RCC 7860 (cell line): ENCODE measurements at regions not wholly inside any gene's neighbourhood (a gene's known extent, or its start where the extent isn't known, plus 50 kb on each side); places are given as distances from the start of the nearest gene placed in this dataset.

Experiments used
- DNase-seq: peaks from one replicate; pipeline ENCODE4 v3.0.0-alpha.2; 2015; ENCODE audit warnings: low spot score
- FAIRE-seq: peaks from 2 replicates; lab custom pipeline; 2012; peaks lifted over from hg19 to GRCh38; lab: Jason Lieb, UNC

- FAIRE-seq, result no peak
- no peak for DNase-seq
Measured at GRCh38 chr12:13769966-13770365, 211.4 kb downstream of the GRIN2B start.

GRCh38 chr12:13769273-13769672, 212.1 kb downstream of the GRIN2B start:
- no peak for DNase-seq
- FAIRE-seq, result no peak

GRCh38 chr12:13764748-13765147, 216.7 kb downstream of the GRIN2B start:
- FAIRE-seq (no peak), DNase-seq (no peak)

- no peak for DNase-seq
- no peak for FAIRE-seq
Measured at GRCh38 chr12:13749389-13749788, 232.0 kb downstream of the GRIN2B start.

GRCh38 chr12:13745111-13745860, 236.1 kb downstream of the GRIN2B start:
- no peak for FAIRE-seq
- DNase-seq, result no peak

GRCh38 chr12:13744561-13744960, 236.8 kb downstream of the GRIN2B start:
- DNase-seq (no peak), FAIRE-seq (no peak)

GRCh38 chr12:13740149-13740545, 241.3 kb downstream of the GRIN2B start:
- DNase-seq (no peak), FAIRE-seq (no peak)

GRCh38 chr12:13735734-13736133, 245.7 kb downstream of the GRIN2B start:
- FAIRE-seq, result no peak
- DNase-seq, result no peak

- DNase-seq (no peak), FAIRE-seq (no peak)
Measured at GRCh38 chr12:13734584-13735152, 246.7 kb downstream of the GRIN2B start.

- FAIRE-seq, result peak; percentile 89
- DNase-seq, result peak; percentile 74
Measured at GRCh38 chr12:13727707-13728195, 253.7 kb downstream of the GRIN2B start.

- FAIRE-seq (no peak), DNase-seq (no peak)
Measured at GRCh38 chr12:13725049-13725448, 256.4 kb downstream of the GRIN2B start.

GRCh38 chr12:13724136-13724535, 257.3 kb downstream of the GRIN2B start:
- FAIRE-seq, result no peak
- DNase-seq, result no peak

- DNase-seq (no peak), FAIRE-seq (no peak)
Measured at GRCh38 chr12:13719986-13720385, 261.4 kb downstream of the GRIN2B start.

- FAIRE-seq (no peak), DNase-seq (no peak)
Measured at GRCh38 chr12:13718271-13718670, 263.1 kb downstream of the GRIN2B start.

GRCh38 chr12:13716119-13716518, 265.3 kb downstream of the GRIN2B start:
- DNase-seq, result no peak
- no peak for FAIRE-seq

GRCh38 chr12:13713556-13714410, 267.6 kb downstream of the GRIN2B start:
- DNase-seq, result no peak
- FAIRE-seq, result no peak

- no peak for DNase-seq
- FAIRE-seq, result no peak
Measured at GRCh38 chr12:13707829-13708228, 273.6 kb downstream of the GRIN2B start.

GRCh38 chr12:13702381-13702780, 279.0 kb downstream of the GRIN2B start:
- no peak for FAIRE-seq
- no peak for DNase-seq

- DNase-seq (no peak), FAIRE-seq (no peak)
Measured at GRCh38 chr12:13701502-13701901, 279.9 kb downstream of the GRIN2B start.

- FAIRE-seq (no peak), DNase-seq (no peak)
Measured at GRCh38 chr12:13697973-13698372, 283.4 kb downstream of the GRIN2B start.

GRCh38 chr12:13695781-13696180, 285.6 kb downstream of the GRIN2B start:
- FAIRE-seq, result no peak
- no peak for DNase-seq

- FAIRE-seq (no peak), DNase-seq (no peak)
Measured at GRCh38 chr12:13692332-13692731, 289.1 kb downstream of the GRIN2B start.
